ENCODE measurements at regions not wholly inside any gene's neighbourhood (a gene's known extent, or its start where the extent isn't known, plus 50 kb on each side); places are given as distances from the start of the nearest gene placed in this dataset.

DNA sequence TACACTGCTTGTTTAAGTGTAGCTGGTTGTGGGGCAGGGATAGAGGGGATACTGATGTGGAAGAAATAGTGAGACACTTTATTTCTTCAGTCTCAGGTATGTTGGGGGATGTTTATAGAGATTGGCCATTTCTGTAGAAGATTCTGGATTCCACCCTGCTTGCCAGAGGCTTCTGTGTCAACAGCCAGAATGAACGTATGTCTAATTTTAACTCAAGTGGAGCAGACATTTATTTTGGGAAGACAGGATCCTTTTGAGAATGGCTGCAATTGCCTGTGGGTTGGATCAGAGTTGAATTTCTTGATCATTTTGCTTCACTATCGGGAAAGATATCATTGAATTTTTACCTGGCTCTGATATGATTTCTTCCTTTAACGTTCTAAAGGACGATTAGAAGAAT is 465.6 kb upstream of the SLC14A2 start (continued):
- TF ChIP-seq EZH2phosphoT487 (IDR thresholded peaks at IDR 0.05; ENCODE audit: borderline replicate concordance, low read depth) (no peak), YY1 (IDR thresholded peaks at IDR 0.05; ENCODE audit: low read depth) (no peak), TAF1 (IDR thresholded peaks at IDR 0.05; ENCODE audit: borderline replicate concordance, low read depth, low read length) (no peak), TEAD4 (IDR thresholded peaks at IDR 0.05; ENCODE audit: borderline replicate concordance, insufficient read depth) (no peak), GATA2 (CRISPR knock-in tag; IDR thresholded peaks at IDR 0.05) (no peak), NRF1 (IDR thresholded peaks at IDR 0.05; ENCODE audit: low read depth, low read length) (no peak), RXRA (IDR thresholded peaks at IDR 0.05; ENCODE audit: borderline replicate concordance, low read depth) (no peak), NFIC (IDR thresholded peaks at IDR 0.05; ENCODE audit: borderline replicate concordance) (no peak)
- TF ChIP-seq, protein P1, sequence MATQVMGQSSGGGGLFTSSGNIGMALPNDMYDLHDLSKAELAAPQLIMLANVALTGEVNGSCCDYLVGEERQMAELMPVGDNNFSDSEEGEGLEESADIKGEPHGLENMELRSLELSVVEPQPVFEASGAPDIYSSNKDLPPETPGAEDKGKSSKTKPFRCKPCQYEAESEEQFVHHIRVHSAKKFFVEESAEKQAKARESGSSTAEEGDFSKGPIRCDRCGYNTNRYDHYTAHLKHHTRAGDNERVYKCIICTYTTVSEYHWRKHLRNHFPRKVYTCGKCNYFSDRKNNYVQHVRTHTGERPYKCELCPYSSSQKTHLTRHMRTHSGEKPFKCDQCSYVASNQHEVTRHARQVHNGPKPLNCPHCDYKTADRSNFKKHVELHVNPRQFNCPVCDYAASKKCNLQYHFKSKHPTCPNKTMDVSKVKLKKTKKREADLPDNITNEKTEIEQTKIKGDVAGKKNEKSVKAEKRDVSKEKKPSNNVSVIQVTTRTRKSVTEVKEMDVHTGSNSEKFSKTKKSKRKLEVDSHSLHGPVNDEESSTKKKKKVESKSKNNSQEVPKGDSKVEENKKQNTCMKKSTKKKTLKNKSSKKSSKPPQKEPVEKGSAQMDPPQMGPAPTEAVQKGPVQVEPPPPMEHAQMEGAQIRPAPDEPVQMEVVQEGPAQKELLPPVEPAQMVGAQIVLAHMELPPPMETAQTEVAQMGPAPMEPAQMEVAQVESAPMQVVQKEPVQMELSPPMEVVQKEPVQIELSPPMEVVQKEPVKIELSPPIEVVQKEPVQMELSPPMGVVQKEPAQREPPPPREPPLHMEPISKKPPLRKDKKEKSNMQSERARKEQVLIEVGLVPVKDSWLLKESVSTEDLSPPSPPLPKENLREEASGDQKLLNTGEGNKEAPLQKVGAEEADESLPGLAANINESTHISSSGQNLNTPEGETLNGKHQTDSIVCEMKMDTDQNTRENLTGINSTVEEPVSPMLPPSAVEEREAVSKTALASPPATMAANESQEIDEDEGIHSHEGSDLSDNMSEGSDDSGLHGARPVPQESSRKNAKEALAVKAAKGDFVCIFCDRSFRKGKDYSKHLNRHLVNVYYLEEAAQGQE (IDR thresholded peaks at IDR 0.05; ENCODE audit: low read depth, low read length) = no peak

DNA sequence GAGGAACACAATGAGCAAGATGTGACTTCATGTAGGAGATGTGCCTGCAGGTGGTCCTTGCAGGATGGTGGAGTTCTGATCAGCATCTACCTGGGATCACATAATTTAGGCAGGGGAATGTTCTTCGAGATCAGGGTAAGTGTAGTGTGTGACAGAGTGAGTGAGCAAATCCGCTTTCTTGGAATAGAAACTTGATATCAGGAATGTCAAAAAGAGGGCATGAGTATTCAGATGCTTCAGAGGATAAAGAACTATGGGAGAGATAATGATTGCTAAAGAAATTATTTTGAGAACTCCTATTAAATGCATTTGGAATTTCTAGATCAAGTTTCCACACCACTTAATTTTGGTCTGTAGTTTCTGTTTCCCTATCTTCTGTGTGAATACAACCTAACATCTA is 463.6 kb upstream of the SLC14A2 start:
- H3K27ac ChIP-seq (ENCODE audit: low read depth in 2 of 2, low read length in 1 of 2) = no peak overlapping the region
- no peaks in the 10 kb centered on the region for H3F3A ChIP-seq (replicated peaks; ENCODE audit: insufficient read depth)
- no peaks in the 10 kb centered on the region for H3K36me3 ChIP-seq (replicated peaks in 1 of 2; ENCODE audit: control insufficient read depth in 1 of 2, insufficient read depth in 2 of 2, low read length in 1 of 2)
- no peaks in the 10 kb centered on the region for H3K9me2 ChIP-seq
- H3K4me2 ChIP-seq = no peak overlapping the region
- no peak overlapping the region for H3K4me3 ChIP-seq (ENCODE audit: low read depth in 2 of 2, low read length in 1 of 2)
- no peaks in the 10 kb centered on the region for H3K9me3 ChIP-seq
- POLR2A ChIA-PET = no interaction called here
- no peak overlapping the region for H2AFZ ChIP-seq (ENCODE audit: low read depth)
- CTCF ChIA-PET = no interaction called here
- no peaks in the 10 kb centered on the region for H3K27me3 ChIP-seq (ENCODE audit: insufficient read depth)
- no peaks in the 10 kb centered on the region for H3K4me1 ChIP-seq (ENCODE audit: control insufficient read depth in 1 of 2, insufficient read depth in 2 of 2, low read depth in 1 of 2, low read length in 1 of 2)
- no peaks in the 10 kb centered on the region for H3K79me2 ChIP-seq (ENCODE audit: insufficient read depth)
- 85% methylated on average over 2 of the region's 2 CpGs for WGBS (ENCODE audit: low lambda C conversion rate)
- DNase-seq = no peak
- no peaks in the 10 kb centered on the region for H4K20me1 ChIP-seq (ENCODE audit: insufficient read depth)
- no peak overlapping the region for H3K9ac ChIP-seq
- no peak for TF ChIP-seq RXRA (IDR thresholded peaks at IDR 0.05; ENCODE audit: borderline replicate concordance, low read depth)
- TF ChIP-seq MXI1 (IDR thresholded peaks at IDR 0.05; ENCODE audit: low read depth, low read length) = no peak
- TF ChIP-seq JUND (IDR thresholded peaks at IDR 0.05) = no peak
- TF ChIP-seq, protein P2, sequence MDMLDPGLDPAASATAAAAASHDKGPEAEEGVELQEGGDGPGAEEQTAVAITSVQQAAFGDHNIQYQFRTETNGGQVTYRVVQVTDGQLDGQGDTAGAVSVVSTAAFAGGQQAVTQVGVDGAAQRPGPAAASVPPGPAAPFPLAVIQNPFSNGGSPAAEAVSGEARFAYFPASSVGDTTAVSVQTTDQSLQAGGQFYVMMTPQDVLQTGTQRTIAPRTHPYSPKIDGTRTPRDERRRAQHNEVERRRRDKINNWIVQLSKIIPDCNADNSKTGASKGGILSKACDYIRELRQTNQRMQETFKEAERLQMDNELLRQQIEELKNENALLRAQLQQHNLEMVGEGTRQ (IDR thresholded peaks at IDR 0.05; ENCODE audit: borderline replicate concordance, low read depth, low read length) = no peak
- TF ChIP-seq GATA2 (CRISPR knock-in tag; IDR thresholded peaks at IDR 0.05) = no peak
- no peak for TF ChIP-seq NFIC (IDR thresholded peaks at IDR 0.05; ENCODE audit: borderline replicate concordance)
- no peak for TF ChIP-seq FOXJ3 (CRISPR knock-in tag; IDR thresholded peaks at IDR 0.05)
- TF ChIP-seq, protein P3, sequence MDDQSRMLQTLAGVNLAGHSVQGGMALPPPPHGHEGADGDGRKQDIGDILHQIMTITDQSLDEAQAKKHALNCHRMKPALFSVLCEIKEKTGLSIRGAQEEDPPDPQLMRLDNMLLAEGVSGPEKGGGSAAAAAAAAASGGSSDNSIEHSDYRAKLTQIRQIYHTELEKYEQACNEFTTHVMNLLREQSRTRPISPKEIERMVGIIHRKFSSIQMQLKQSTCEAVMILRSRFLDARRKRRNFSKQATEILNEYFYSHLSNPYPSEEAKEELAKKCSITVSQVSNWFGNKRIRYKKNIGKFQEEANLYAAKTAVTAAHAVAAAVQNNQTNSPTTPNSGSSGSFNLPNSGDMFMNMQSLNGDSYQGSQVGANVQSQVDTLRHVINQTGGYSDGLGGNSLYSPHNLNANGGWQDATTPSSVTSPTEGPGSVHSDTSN (IDR thresholded peaks at IDR 0.05) = no peak
- no peak for TF ChIP-seq SIN3A (IDR thresholded peaks at IDR 0.05; ENCODE audit: borderline replicate concordance, low read depth, low read length)
- TF ChIP-seq, protein P1 (IDR thresholded peaks at IDR 0.05; ENCODE audit: low read depth, low read length) = no peak
- TF ChIP-seq TCF12 (IDR thresholded peaks at IDR 0.05) = no peak
- TF ChIP-seq, protein P4, sequence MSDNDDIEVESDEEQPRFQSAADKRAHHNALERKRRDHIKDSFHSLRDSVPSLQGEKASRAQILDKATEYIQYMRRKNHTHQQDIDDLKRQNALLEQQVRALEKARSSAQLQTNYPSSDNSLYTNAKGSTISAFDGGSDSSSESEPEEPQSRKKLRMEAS (IDR thresholded peaks at IDR 0.05; ENCODE audit: low read depth) = no peak
- TF ChIP-seq TEAD4 (IDR thresholded peaks at IDR 0.05; ENCODE audit: borderline replicate concordance, insufficient read depth) = no peak
- TF ChIP-seq CHD2 (IDR thresholded peaks at IDR 0.05; ENCODE audit: low read length, partially characterized antibody) = no peak
- TF ChIP-seq, protein P5, sequence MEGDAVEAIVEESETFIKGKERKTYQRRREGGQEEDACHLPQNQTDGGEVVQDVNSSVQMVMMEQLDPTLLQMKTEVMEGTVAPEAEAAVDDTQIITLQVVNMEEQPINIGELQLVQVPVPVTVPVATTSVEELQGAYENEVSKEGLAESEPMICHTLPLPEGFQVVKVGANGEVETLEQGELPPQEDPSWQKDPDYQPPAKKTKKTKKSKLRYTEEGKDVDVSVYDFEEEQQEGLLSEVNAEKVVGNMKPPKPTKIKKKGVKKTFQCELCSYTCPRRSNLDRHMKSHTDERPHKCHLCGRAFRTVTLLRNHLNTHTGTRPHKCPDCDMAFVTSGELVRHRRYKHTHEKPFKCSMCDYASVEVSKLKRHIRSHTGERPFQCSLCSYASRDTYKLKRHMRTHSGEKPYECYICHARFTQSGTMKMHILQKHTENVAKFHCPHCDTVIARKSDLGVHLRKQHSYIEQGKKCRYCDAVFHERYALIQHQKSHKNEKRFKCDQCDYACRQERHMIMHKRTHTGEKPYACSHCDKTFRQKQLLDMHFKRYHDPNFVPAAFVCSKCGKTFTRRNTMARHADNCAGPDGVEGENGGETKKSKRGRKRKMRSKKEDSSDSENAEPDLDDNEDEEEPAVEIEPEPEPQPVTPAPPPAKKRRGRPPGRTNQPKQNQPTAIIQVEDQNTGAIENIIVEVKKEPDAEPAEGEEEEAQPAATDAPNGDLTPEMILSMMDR (IDR thresholded peaks at IDR 0.05) = no peak
- TF ChIP-seq MEF2A (IDR thresholded peaks at IDR 0.05; ENCODE audit: borderline replicate concordance, low read depth) = no peak
- no peak for TF ChIP-seq TAF1 (IDR thresholded peaks at IDR 0.05; ENCODE audit: borderline replicate concordance, low read depth, low read length)

Measured in SK-N-SH (cell line).